ENCODE measurements at regions not wholly inside any gene's neighbourhood (a gene's known extent, or its start where the extent isn't known, plus 50 kb on each side); places are given as distances from the start of the nearest gene placed in this dataset.

GRCh38 chr6:56708810-56709597, 66.3 kb upstream of the DST start:
- DNase-seq: peak; percentile 7

GRCh38 chr6:56706981-56707726, 64.5 kb upstream of the DST start:
- DNase-seq: no peak

- peak; percentile 1 for DNase-seq
Observed at GRCh38 chr6:56699066-56699654, 56.5 kb upstream of the DST start.

- DNase-seq: no peak
Observed at GRCh38 chr6:56695702-56696101, 53.0 kb upstream of the DST start.

- no peak for DNase-seq
Observed at GRCh38 chr6:56694002-56694401, 51.3 kb upstream of the DST start.

GRCh38 chr6:56693246-56693607, 50.5 kb upstream of the DST start:
- no peak for DNase-seq

GRCh38 chr6:56692523-56693245, 50.0 kb upstream of the DST start:
- DNase-seq: no peak

All from NCI-H1436 (cell line).